OCI-LY3 (cell line): ENCODE measurements at regions not wholly inside any gene's neighbourhood (a gene's known extent, or its start where the extent isn't known, plus 50 kb on each side); places are given as distances from the start of the nearest gene placed in this dataset.

Experiments
- H2AFZ ChIP-seq: fragments of 200-600, 300-600 bp; shearing (Covaris generic); 2 replicates; pipeline ENCODE4 v1.6.0; 2014; ENCODE audit warnings: antibody characterized with exemption, low read depth, low read length
- H3K27ac ChIP-seq: fragments of 200-600, 300-600 bp; sonication (generic); 2 replicates; pipeline ENCODE4 v1.5.1; 2014; ENCODE audit warnings: mild to moderate bottlenecking, low read length, moderate library complexity, mixed read lengths
- H3K27me3 ChIP-seq: fragments of 200-600, 300-600 bp; sonication (generic); 2 replicates; pipeline ENCODE4 v1.6.1; 2014; ENCODE audit warnings: low read depth, low read length, mixed read lengths
- H3K36me3 ChIP-seq: fragments of 200-600, 300-600 bp; sonication (generic); replicated peaks from 2 replicates; pipeline ENCODE3; 2014; ENCODE audit warnings: low read depth, low read length, mixed read lengths
- H3K4me1 ChIP-seq: fragments of 300-600, 200-600 bp; sonication (generic); 2 replicates; pipeline ENCODE4 v1.6.1; 2014; ENCODE audit warnings: low read length, mixed read lengths
- H3K4me2 ChIP-seq: fragments of 200-600, 300-600 bp; sonication (generic); 2 replicates; pipeline ENCODE4 v1.6.1; 2014; ENCODE audit warnings: low read length, mixed read lengths
- H3K4me3 ChIP-seq: fragments of 300-600, 200-600 bp; sonication (generic); 2 replicates; pipeline ENCODE4 v1.5.1; 2014; ENCODE audit warnings: antibody characterized with exemption, mild to moderate bottlenecking, low read length, moderate library complexity
- H3K79me2 ChIP-seq: fragments of 300-600, 200-600 bp; shearing (Covaris generic); 2 replicates; pipeline ENCODE4 v1.6.1; 2014; ENCODE audit warnings: mild to moderate bottlenecking, low read length, mixed read lengths
- H3K9ac ChIP-seq: fragments of 300-600, 200-600 bp; shearing (Covaris generic); 2 replicates; pipeline ENCODE4 v1.6.0; 2014; ENCODE audit warnings: mild to moderate bottlenecking, low read length, moderate library complexity
- H3K9me3 ChIP-seq: fragments of 200-600, 300-600 bp; shearing (Covaris generic); 2 replicates; pipeline ENCODE4 v1.6.1; 2014; ENCODE audit warnings: low read length, mixed read lengths; ENCODE audit not compliant: insufficient read depth
- H4K20me1 ChIP-seq: fragments of 200-600, 300-600 bp; sonication (generic); 2 replicates; pipeline ENCODE4 v1.6.1; 2016; ENCODE audit warnings: low read length, mixed read lengths; ENCODE audit not compliant: insufficient read depth
- EZH2phosphoT487 ChIP-seq: fragments of 200-600 bp; shearing (Covaris generic); IDR thresholded peaks from 2 replicates; pipeline ENCODE4 v1.6.1; 2018; ENCODE audit warnings: antibody characterized with exemption, mixed run types, low read depth
- TF ChIP-seq, protein P1 (sequence below): fragments of 200-600, 300-600 bp; sonication (generic); IDR thresholded peaks from 2 replicates; pipeline ENCODE4 v1.5.1; 2014; ENCODE audit warnings: antibody characterized with exemption, low read length, low read depth

DNA sequence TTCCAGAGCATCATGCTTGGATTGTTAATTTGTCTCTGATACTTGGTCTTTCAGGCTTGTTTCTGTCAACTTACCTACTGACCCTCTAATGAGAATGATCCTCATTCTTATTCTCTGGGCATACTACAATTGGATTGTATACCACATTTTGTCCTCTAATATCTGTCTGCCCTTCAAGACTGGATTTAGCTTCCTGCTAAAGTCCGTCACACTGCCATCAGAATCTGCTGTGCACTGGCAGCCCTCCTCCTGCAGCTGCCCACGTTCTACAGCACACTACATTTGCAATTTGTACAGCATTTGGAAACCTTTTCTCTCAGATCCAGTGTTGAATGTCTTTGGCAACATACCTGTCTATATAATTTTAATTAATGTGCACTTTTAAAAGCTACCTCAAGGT is 183.1 kb downstream of the ZNF330 start:
- Histone ChIP-seq H3K4me2 (no peak overlapping the region), H3K36me3 (no peaks in the 10 kb centered on the region), H3K27me3 (no peaks in the 10 kb centered on the region), H3K27ac (no peak overlapping the region), H4K20me1 (no peaks in the 10 kb centered on the region), H3K4me3 (no peak overlapping the region), H3K79me2 (no peaks in the 10 kb centered on the region), H3K9me3 (no peaks in the 10 kb centered on the region), H3K9ac (no peak overlapping the region), H2AFZ (no peak overlapping the region), H3K4me1 (no peaks in the 10 kb centered on the region)
- no peak for TF ChIP-seq EZH2phosphoT487
- TF ChIP-seq, protein P1, sequence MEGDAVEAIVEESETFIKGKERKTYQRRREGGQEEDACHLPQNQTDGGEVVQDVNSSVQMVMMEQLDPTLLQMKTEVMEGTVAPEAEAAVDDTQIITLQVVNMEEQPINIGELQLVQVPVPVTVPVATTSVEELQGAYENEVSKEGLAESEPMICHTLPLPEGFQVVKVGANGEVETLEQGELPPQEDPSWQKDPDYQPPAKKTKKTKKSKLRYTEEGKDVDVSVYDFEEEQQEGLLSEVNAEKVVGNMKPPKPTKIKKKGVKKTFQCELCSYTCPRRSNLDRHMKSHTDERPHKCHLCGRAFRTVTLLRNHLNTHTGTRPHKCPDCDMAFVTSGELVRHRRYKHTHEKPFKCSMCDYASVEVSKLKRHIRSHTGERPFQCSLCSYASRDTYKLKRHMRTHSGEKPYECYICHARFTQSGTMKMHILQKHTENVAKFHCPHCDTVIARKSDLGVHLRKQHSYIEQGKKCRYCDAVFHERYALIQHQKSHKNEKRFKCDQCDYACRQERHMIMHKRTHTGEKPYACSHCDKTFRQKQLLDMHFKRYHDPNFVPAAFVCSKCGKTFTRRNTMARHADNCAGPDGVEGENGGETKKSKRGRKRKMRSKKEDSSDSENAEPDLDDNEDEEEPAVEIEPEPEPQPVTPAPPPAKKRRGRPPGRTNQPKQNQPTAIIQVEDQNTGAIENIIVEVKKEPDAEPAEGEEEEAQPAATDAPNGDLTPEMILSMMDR = no peak

DNA sequence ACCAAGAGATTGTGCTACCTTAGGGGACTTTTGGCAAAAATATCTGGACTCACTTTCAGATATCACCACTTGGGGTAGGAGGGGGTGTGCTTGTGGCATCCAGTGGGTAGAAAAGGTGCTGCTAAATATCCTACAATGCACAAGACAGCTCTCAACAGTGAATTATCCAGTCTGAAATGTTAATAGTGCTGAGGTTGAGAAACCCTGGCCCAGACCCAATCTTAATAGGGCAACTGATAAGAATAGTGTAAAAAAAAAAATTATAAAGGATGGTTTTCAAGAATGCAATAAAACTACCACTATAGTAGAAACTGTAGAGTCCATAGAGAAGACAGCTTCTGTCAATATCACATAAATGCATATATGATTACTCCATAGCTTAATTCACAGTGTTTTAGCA is 185.5 kb downstream of the ZNF330 start:
- Histone ChIP-seq H3K4me1 (no peaks in the 10 kb centered on the region), H2AFZ (no peak overlapping the region), H3K27me3 (no peaks in the 10 kb centered on the region), H3K36me3 (no peaks in the 10 kb centered on the region), H3K9ac (no peak overlapping the region), H4K20me1 (no peaks in the 10 kb centered on the region), H3K79me2 (no peaks in the 10 kb centered on the region), H3K9me3 (no peaks in the 10 kb centered on the region), H3K4me2 (no peak overlapping the region), H3K27ac (no peak overlapping the region), H3K4me3 (no peak overlapping the region)
- no peak for TF ChIP-seq EZH2phosphoT487
- TF ChIP-seq, protein P1 = no peak

DNA sequence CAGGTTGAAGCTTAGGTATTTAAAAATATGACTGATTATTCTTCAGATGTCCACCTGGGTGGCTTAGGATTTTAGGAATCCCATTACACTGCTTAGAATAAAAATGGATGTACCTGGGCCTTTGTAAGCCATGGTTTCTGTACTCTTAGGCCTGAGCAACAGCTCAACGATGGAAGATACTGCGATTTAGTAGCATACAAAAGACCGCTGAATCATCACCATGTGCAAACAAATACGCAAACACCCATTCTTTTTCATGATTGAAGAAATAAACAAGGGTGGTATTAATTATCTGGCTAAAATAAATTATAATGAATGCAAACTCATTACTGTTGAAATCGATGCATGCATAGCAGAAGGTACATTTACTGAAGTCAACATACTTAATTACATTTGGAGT is 188.9 kb downstream of the ZNF330 start:
- H3K9me3 ChIP-seq = no peaks in the 10 kb centered on the region
- H3K79me2 ChIP-seq = no peaks in the 10 kb centered on the region

DNA sequence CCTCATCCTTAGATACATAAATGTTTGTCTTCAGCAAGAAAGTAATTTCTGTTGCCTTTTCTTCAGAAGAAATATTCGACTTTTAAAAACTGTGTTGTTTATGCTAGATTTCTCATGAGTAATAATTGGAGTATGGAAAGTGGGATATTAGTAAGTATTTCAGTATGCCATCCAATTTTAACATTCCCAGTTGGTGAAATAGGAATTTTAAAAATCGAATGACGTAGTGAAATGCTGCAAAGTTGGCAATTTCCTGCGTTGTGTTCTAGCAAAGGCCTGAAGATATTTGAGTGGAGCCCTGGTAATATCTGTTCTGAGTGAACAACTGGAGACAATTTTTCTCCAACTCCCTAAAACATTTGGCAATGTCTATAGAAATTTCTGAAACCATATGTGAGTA is 190.1 kb downstream of the ZNF330 start:
- H3K4me3 ChIP-seq = no peak overlapping the region
- no peak overlapping the region for H3K27ac ChIP-seq
- no peaks in the 10 kb centered on the region; the same call in 1 of the 2 replicates for H3K4me1 ChIP-seq
- no peak overlapping the region for H2AFZ ChIP-seq
- no peaks in the 10 kb centered on the region for H3K9me3 ChIP-seq
- TF ChIP-seq EZH2phosphoT487 = no peak
- TF ChIP-seq, protein P1 = no peak
- H4K20me1 ChIP-seq = no peaks in the 10 kb centered on the region
- H3K4me2 ChIP-seq = no peak overlapping the region
- H3K9ac ChIP-seq = no peak overlapping the region
- no peaks in the 10 kb centered on the region for H3K36me3 ChIP-seq
- no peaks in the 10 kb centered on the region for H3K27me3 ChIP-seq
- no peaks in the 10 kb centered on the region for H3K79me2 ChIP-seq

More for the DNA sequence above, 188.9 kb downstream of the ZNF330 start:
- Histone ChIP-seq H3K27me3 (no peaks in the 10 kb centered on the region), H3K36me3 (no peaks in the 10 kb centered on the region), H3K4me2 (no peak overlapping the region), H4K20me1 (no peaks in the 10 kb centered on the region), H3K9ac (no peak overlapping the region), H3K4me3 (no peak overlapping the region), H2AFZ (no peak overlapping the region), H3K27ac (no peak overlapping the region), H3K4me1 (no peaks in the 10 kb centered on the region)
- TF ChIP-seq, protein P1 = no peak
- TF ChIP-seq EZH2phosphoT487 = no peak
